SK-N-SH treated with all-trans-retinoic acid at 6 μM for 48 hours (cell line): ENCODE measurements at regions not wholly inside any gene's neighbourhood (a gene's known extent, or its start where the extent isn't known, plus 50 kb on each side); places are given as distances from the start of the nearest gene placed in this dataset.

Source experiments
- ATAC-seq: fragments of 200-7000 bp; cut with Tn5 transposase; 3 replicates; pipeline ENCODE4 v1.9.1; 2020; ENCODE audit warnings: mild to moderate bottlenecking, moderate library complexity
- ARNTL ChIP-seq: fragments of 450-650 bp; formaldehyde crosslinking; IDR thresholded peaks from 2 replicates; pipeline ENCODE4 v1.5.0; 2020; ENCODE audit warnings: low read depth, mild to moderate bottlenecking, moderate library complexity, borderline replicate concordance
- BACH2 ChIP-seq: fragments of 250-450 bp; sonication (Bioruptor Pico); IDR thresholded peaks from 2 replicates; pipeline ENCODE4 v1.9.0; 2021; ENCODE audit warnings: mild to moderate bottlenecking, borderline replicate concordance
- ESRRG ChIP-seq: fragments of 250-450 bp; sonication (Bioruptor Pico); IDR thresholded peaks from 2 replicates; pipeline ENCODE4 v1.6.1; 2021; ENCODE audit warnings: mild to moderate bottlenecking
- GLIS3 ChIP-seq: fragments of 250-450 bp; sonication (Bioruptor Pico); IDR thresholded peaks from 2 replicates; pipeline ENCODE4 v1.5.0; 2020; ENCODE audit warnings: mild to moderate bottlenecking, moderate library complexity
- POU6F1 ChIP-seq: fragments of 250-450 bp; sonication (Bioruptor Pico); IDR thresholded peaks from 2 replicates; pipeline ENCODE4 v1.8.0; 2021; ENCODE audit warnings: low read depth, mild to moderate bottlenecking, moderate library complexity, borderline replicate concordance
- PPARA ChIP-seq: fragments of 250-450 bp; sonication (Bioruptor Pico); IDR thresholded peaks from 2 replicates; pipeline ENCODE4 v1.5.0; 2020; ENCODE audit warnings: mild to moderate bottlenecking, borderline replicate concordance
- RARB ChIP-seq: fragments of 250-450 bp; sonication (Bioruptor Pico); IDR thresholded peaks from 2 replicates; pipeline ENCODE4 v1.8.0; 2021; ENCODE audit warnings: mild to moderate bottlenecking, moderate library complexity
- SNAI2 ChIP-seq: fragments of 250-450 bp; sonication (Bioruptor Pico); IDR thresholded peaks from 2 replicates; pipeline ENCODE4 v1.5.0; 2020; ENCODE audit warnings: mild to moderate bottlenecking, moderate library complexity
- ZFP30 ChIP-seq: fragments of 450-650 bp; formaldehyde crosslinking; IDR thresholded peaks from 2 replicates; pipeline ENCODE4 v1.5.0; 2022; ENCODE audit warnings: mild to moderate bottlenecking, moderate library complexity
- ZNF70 ChIP-seq: fragments of 450-650 bp; formaldehyde crosslinking; IDR thresholded peaks from 2 replicates; pipeline ENCODE4 v1.5.0; 2020; ENCODE audit warnings: mild to moderate bottlenecking, moderate library complexity
- ZNF8 ChIP-seq: fragments of 450-650 bp; formaldehyde crosslinking; IDR thresholded peaks from 2 replicates; pipeline ENCODE4 v1.5.0; 2020; ENCODE audit warnings: mild to moderate bottlenecking, moderate library complexity
- TF ChIP-seq, protein P1 (sequence below): fragments of 250-450 bp; sonication (Bioruptor Pico); IDR thresholded peaks from 2 replicates; pipeline ENCODE4 v1.5.0; 2020; ENCODE audit warnings: mild to moderate bottlenecking, moderate library complexity
- TF ChIP-seq, protein P2 (sequence below): fragments of 250-450 bp; sonication (Bioruptor Pico); IDR thresholded peaks from 2 replicates; pipeline ENCODE4 v1.5.1; 2020; ENCODE audit warnings: low read depth, mild to moderate bottlenecking, moderate library complexity
- TF ChIP-seq, protein P3 (sequence below): fragments of 250-450 bp; sonication (Bioruptor Pico); IDR thresholded peaks from 2 replicates; pipeline ENCODE4 v1.8.0; 2020; ENCODE audit warnings: mild to moderate bottlenecking, moderate library complexity, borderline replicate concordance
- TF ChIP-seq, protein P4 (sequence below): fragments of 250-450 bp; sonication (Bioruptor Pico); IDR thresholded peaks from 2 replicates; pipeline ENCODE4 v1.5.1; 2021; ENCODE audit warnings: mild to moderate bottlenecking, moderate library complexity

DNA sequence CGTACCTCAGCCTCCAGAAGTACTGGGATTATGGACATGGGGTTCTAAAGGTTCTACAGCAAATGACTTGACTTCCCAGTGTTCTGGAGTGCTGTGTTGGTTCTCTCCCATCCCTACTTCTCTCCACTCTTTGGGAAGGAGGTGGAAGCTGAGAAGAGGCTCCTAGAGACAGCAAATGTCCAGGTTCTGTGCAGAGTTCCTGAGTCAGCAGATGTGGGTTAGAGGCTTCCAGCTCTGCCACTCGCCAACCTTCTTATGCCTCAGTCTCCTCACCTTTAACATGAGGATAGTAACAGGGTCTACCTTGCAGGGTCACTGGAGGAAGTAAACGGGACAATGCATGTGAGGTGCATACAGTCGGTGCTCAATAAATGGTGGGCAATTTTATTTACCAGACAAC, 80.5 kb upstream of the VSTM2B start (continued):
- TF ChIP-seq, protein P1, sequence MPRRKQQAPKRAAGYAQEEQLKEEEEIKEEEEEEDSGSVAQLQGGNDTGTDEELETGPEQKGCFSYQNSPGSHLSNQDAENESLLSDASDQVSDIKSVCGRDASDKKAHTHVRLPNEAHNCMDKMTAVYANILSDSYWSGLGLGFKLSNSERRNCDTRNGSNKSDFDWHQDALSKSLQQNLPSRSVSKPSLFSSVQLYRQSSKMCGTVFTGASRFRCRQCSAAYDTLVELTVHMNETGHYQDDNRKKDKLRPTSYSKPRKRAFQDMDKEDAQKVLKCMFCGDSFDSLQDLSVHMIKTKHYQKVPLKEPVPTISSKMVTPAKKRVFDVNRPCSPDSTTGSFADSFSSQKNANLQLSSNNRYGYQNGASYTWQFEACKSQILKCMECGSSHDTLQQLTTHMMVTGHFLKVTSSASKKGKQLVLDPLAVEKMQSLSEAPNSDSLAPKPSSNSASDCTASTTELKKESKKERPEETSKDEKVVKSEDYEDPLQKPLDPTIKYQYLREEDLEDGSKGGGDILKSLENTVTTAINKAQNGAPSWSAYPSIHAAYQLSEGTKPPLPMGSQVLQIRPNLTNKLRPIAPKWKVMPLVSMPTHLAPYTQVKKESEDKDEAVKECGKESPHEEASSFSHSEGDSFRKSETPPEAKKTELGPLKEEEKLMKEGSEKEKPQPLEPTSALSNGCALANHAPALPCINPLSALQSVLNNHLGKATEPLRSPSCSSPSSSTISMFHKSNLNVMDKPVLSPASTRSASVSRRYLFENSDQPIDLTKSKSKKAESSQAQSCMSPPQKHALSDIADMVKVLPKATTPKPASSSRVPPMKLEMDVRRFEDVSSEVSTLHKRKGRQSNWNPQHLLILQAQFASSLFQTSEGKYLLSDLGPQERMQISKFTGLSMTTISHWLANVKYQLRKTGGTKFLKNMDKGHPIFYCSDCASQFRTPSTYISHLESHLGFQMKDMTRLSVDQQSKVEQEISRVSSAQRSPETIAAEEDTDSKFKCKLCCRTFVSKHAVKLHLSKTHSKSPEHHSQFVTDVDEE (CRISPR knock-in tag), result no peak
- TF ChIP-seq SNAI2 (CRISPR knock-in tag) (no peak), GLIS3 (CRISPR knock-in tag) (no peak), ZFP30 (CRISPR knock-in tag) (no peak)
- TF ChIP-seq, all 23 proteins: peak for 0

DNA sequence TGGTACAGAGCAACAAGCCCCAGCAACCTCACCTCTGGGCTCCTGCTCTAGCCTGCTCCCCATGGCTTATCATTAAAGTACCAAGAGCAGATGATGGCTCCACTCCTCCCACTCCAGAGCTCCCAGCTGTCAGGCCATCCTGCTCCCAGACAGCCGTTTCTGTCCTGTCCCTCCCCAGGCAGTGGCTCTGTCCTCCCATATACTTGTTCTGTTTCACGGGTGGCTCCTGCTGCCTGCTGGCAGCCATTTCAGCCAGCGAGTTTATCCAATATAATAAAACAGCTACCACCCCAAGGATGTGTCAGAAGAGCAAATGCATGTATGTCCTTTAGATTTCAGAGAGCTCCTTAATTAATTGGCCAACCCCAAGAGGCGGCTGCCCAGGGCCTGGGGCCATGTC, 79.4 kb upstream of the VSTM2B start:
- no peak for ATAC-seq
- TF ChIP-seq GLIS3 (CRISPR knock-in tag), result no peak
- TF ChIP-seq, protein P2, sequence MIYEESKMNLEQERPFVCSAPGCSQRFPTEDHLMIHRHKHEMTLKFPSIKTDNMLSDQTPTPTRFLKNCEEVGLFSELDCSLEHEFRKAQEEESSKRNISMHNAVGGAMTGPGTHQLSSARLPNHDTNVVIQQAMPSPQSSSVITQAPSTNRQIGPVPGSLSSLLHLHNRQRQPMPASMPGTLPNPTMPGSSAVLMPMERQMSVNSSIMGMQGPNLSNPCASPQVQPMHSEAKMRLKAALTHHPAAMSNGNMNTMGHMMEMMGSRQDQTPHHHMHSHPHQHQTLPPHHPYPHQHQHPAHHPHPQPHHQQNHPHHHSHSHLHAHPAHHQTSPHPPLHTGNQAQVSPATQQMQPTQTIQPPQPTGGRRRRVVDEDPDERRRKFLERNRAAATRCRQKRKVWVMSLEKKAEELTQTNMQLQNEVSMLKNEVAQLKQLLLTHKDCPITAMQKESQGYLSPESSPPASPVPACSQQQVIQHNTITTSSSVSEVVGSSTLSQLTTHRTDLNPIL (CRISPR knock-in tag), result no peak
- no peak for TF ChIP-seq ARNTL (CRISPR knock-in tag)
- TF ChIP-seq, protein P3, sequence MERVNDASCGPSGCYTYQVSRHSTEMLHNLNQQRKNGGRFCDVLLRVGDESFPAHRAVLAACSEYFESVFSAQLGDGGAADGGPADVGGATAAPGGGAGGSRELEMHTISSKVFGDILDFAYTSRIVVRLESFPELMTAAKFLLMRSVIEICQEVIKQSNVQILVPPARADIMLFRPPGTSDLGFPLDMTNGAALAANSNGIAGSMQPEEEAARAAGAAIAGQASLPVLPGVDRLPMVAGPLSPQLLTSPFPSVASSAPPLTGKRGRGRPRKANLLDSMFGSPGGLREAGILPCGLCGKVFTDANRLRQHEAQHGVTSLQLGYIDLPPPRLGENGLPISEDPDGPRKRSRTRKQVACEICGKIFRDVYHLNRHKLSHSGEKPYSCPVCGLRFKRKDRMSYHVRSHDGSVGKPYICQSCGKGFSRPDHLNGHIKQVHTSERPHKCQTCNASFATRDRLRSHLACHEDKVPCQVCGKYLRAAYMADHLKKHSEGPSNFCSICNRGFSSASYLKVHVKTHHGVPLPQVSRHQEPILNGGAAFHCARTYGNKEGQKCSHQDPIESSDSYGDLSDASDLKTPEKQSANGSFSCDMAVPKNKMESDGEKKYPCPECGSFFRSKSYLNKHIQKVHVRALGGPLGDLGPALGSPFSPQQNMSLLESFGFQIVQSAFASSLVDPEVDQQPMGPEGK (CRISPR knock-in tag), result no peak
- TF ChIP-seq, protein P1 (CRISPR knock-in tag), result no peak
- TF ChIP-seq RARB (CRISPR knock-in tag), result no peak

DNA sequence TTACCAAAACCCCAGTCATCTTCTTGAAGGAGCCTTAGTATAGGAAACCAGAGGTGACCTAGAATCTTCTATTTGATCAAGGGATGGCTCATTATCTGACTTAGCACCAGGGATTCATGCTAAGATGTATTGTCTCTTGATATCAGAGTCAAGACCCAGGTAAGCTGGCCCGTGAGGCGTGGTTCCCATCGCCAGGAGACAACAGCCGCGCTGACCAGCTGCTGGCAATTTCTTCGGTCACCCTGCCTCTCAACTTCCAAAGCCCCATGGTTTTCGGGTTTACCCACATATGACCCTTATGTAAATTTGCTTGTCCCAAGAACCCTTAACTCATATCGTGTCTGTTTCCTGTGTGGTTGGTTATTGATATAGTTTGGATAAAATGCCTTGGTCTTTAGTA, 77.7 kb upstream of the VSTM2B start:
- TF ChIP-seq ZNF8 (CRISPR knock-in tag) (no peak), ZFP30 (CRISPR knock-in tag) (no peak), BACH2 (CRISPR knock-in tag) (no peak), ZNF70 (CRISPR knock-in tag) (no peak), RARB (CRISPR knock-in tag) (no peak), PPARA (CRISPR knock-in tag) (no peak), ESRRG (no peak), POU6F1 (no peak)
- TF ChIP-seq, protein P4, sequence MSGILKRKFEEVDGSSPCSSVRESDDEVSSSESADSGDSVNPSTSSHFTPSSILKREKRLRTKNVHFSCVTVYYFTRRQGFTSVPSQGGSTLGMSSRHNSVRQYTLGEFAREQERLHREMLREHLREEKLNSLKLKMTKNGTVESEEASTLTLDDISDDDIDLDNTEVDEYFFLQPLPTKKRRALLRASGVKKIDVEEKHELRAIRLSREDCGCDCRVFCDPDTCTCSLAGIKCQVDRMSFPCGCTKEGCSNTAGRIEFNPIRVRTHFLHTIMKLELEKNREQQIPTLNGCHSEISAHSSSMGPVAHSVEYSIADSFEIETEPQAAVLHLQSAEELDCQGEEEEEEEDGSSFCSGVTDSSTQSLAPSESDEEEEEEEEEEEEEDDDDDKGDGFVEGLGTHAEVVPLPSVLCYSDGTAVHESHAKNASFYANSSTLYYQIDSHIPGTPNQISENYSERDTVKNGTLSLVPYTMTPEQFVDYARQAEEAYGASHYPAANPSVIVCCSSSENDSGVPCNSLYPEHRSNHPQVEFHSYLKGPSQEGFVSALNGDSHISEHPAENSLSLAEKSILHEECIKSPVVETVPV, result no peak
- TF ChIP-seq, protein P2 (CRISPR knock-in tag), result no peak
- TF ChIP-seq, protein P3 (CRISPR knock-in tag), result no peak

More for the DNA sequence above, 77.7 kb upstream of the VSTM2B start:
- ATAC-seq, result no peak
